Left kidney (tissue), 1 donor: ENCODE measurements at regions not wholly inside any gene's neighbourhood (a gene's known extent, or its start where the extent isn't known, plus 50 kb on each side); places are given as distances from the start of the nearest gene placed in this dataset.
"Not testable (repeated sequence)": the region's sequence is repeated elsewhere in the genome, so short reads cannot be mapped to it uniquely, and the experiment has no call there.

Experiments used
- DNase-seq: peaks from one replicate; pipeline ENCODE4 v3.0.0-alpha.2; 2013

GRCh38 chr10:21405981-21406380 is 119.5 kb downstream of the SKIDA1 start:
- DNase-seq, result no peak

- DNase-seq, result no peak
Measured at GRCh38 chr10:21403256-21404015, 122.0 kb downstream of the SKIDA1 start.

GRCh38 chr10:21402606-21403083 is 122.8 kb downstream of the SKIDA1 start:
- peak; percentile 37 for DNase-seq

- no peak for DNase-seq
Measured at GRCh38 chr10:21401196-21401595, 124.3 kb downstream of the SKIDA1 start.

GRCh38 chr10:21399392-21400035 is 126.0 kb downstream of the SKIDA1 start:
- DNase-seq, result peak; percentile 70

GRCh38 chr10:21398563-21399231 is 126.8 kb downstream of the SKIDA1 start:
- no peak for DNase-seq

- no peak for DNase-seq
Measured at GRCh38 chr10:21396889-21397288, 128.6 kb downstream of the SKIDA1 start.

- no peak for DNase-seq
Measured at GRCh38 chr10:21393931-21394330, 131.6 kb downstream of the SKIDA1 start.

GRCh38 chr10:21388589-21388988 is 136.9 kb downstream of the SKIDA1 start:
- DNase-seq, result no peak

- no peak for DNase-seq
Measured at GRCh38 chr10:21387868-21388267, 137.6 kb downstream of the SKIDA1 start.

GRCh38 chr10:21385996-21386585 is 139.4 kb downstream of the SKIDA1 start:
- DNase-seq, result no peak

- no peak for DNase-seq
Measured at GRCh38 chr10:21385536-21385935, 139.9 kb downstream of the SKIDA1 start.

- no peak for DNase-seq
Measured at GRCh38 chr10:21379143-21379542, 146.3 kb downstream of the SKIDA1 start.

GRCh38 chr10:21375274-21375673 is 150.2 kb downstream of the SKIDA1 start:
- not testable (repeated sequence) for DNase-seq

GRCh38 chr10:21373881-21374280 is 151.6 kb downstream of the SKIDA1 start:
- not testable (repeated sequence) for DNase-seq

GRCh38 chr10:21372651-21373410 is 152.7 kb downstream of the SKIDA1 start:
- peak; percentile 68 for DNase-seq

- DNase-seq, result no peak
Measured at GRCh38 chr10:21369697-21370096, 155.8 kb downstream of the SKIDA1 start.

GRCh38 chr10:21368728-21369425 is 156.6 kb downstream of the SKIDA1 start:
- DNase-seq, result no peak

GRCh38 chr10:21368022-21368582 is 157.4 kb downstream of the SKIDA1 start:
- no peak for DNase-seq

GRCh38 chr10:21366108-21366507 is 159.4 kb downstream of the SKIDA1 start:
- DNase-seq, result not testable (repeated sequence)
